Activated effector memory CD4-positive, alpha-beta T cell treated with anti-CD3 and anti-CD28 coated beads, Interleukin-2, amount 50 U/mL, for 16 hours (primary cell): ENCODE measurements at regions not wholly inside any gene's neighbourhood (a gene's known extent, or its start where the extent isn't known, plus 50 kb on each side); places are given as distances from the start of the nearest gene placed in this dataset.

Experiments used
- DNase-seq: peaks from one replicate; pipeline ENCODE4 v3.0.0-alpha.2; 2020

GRCh38 chr10:44020322-44021111 lies 364.4 kb downstream of the CXCL12 start:
- DNase-seq, result no peak

GRCh38 chr10:44017483-44018145 lies 367.3 kb downstream of the CXCL12 start:
- DNase-seq, result no peak

- no peak for DNase-seq
Measured at GRCh38 chr10:44016589-44017482, 368.1 kb downstream of the CXCL12 start.

- no peak for DNase-seq
Measured at GRCh38 chr10:44015702-44016500, 367.2 kb upstream of the ZNF32 start.

GRCh38 chr10:44014644-44015250 lies 366.1 kb upstream of the ZNF32 start:
- DNase-seq, result no peak

DNA sequence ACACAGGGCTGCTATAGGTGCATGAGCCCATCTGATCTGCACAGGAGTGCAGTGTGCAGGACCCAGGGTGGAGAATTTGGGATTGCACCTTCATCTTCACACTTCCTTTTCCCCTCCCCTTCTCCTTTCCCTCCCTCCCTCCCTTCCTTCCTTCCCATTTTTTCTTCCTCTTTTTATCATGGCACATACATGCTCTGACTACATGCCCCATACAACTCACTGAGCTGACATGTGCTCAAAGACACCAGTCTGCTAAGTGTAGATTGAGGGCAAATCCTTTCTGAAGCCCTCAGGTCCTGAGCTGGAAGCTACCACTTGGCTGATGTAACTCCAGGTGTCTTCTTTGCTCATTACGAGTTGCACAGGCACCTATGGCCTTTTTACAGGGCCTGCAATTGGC lies 365.3 kb upstream of the ZNF32 start:
- no peak for DNase-seq

GRCh38 chr10:44012921-44013320 lies 364.2 kb upstream of the ZNF32 start:
- no peak for DNase-seq

- DNase-seq, result no peak
Measured at GRCh38 chr10:44011603-44011981, 362.9 kb upstream of the ZNF32 start.

DNA sequence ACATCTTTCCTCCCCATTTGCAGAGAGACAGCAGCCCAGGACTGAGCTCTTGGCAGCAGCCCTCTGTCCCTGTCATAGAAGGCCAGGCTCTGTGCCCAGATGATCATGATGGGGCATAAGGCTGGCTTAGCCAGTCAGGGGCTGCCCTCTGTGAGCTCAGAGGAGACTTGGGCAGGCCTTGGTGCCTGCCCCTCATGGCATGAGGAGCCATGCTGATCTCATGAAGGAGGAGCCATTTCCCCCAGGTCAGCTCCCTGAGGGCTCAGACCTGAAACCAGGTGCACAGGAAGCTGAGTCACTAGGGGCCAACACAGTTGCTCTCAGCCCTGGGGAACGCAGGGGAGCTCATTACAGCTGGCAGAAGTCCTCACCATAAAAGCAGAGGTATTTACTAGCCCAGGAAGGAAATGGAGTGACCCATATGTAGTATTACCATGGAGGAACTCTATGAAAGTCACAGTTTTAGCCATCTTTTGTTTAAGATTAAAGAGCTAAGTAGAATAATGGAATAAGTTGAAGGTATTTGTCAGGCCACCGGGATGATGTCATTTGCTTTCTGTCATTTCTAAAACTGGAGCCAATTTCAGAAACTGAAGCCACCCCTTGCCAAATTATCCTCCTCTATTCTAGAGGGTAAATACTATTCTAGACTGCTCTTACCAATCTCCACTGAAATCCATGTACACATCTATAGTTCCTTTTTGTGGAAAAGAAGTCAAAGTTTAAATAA lies 362.4 kb upstream of the ZNF32 start:
- DNase-seq, result no peak

DNA sequence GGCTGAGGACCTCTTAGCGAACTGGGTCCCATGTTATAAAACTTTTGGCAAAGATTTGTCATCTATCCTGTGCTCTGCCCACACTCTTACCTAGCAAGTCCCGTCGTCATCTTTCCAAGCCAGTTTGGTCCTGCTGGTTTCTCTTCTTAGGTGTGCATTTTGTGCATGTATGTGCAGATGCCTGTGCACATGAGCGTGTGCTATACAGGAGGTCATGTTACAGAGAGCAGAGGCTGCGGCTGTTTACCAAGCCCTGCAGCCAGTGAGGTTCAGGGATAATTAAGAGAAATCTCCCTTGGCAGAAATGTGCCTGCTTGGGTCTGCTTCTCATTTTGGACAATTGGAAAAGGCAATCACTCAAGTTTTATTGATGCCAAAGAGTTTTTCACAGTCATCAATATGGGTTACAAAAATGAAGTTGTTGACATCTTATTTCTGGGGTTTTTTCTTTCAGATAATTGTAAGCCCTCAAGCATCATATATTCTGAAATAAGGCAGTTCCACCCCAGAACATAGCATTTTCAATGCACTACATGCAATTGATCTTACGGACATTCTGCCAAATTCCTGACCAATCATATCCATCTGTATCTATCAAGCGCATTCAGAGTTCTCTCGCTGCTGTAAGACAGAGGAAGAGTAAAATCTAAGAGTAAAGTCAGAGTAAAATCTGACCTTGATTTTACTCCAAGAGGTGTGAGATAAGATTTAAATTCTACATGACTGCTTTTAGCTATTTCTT lies 361.4 kb upstream of the ZNF32 start:
- no peak for DNase-seq

- DNase-seq, result no peak
Measured at GRCh38 chr10:44008917-44009709, 360.4 kb upstream of the ZNF32 start.

GRCh38 chr10:44008270-44008916 lies 359.7 kb upstream of the ZNF32 start:
- DNase-seq, result no peak

DNA sequence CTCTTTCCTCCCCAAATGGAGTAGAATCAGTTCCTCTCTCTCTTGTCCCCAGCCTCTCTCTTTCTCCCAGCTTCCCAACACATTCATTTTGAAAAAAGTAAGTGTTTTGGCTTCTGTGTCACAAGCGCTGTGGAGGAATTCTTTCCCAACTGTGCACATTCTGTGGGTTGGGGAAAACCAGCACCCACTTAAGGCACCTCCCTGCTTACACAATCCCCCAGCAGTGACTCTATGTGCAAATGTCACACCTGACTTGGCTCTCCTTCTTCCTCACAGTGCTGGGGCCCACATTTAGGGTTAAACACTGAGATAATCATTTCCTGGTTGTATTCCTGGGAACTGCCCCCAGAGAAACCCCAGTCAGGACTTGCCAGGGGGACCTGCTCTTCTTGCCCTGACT lies 358.1 kb upstream of the ZNF32 start:
- DNase-seq, result no peak

DNA sequence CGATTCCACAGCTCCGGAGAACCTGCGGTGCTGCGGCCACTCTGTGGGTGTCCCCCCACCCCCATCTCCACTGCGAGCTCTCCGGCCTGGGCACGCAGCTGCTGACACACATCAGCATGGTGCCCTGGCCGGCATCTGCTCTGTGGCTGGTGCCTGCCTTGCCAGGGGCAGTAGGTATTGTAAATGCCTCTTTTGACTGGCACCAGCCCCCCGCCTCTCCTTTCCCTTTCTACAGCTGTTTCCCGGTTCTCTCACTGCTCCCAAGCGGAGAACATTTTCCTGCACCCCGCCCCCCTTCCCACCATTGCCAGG lies 357.1 kb upstream of the ZNF32 start:
- DNase-seq, result no peak

- DNase-seq, result no peak
Measured at GRCh38 chr10:44004913-44005787, 356.5 kb upstream of the ZNF32 start.

DNA sequence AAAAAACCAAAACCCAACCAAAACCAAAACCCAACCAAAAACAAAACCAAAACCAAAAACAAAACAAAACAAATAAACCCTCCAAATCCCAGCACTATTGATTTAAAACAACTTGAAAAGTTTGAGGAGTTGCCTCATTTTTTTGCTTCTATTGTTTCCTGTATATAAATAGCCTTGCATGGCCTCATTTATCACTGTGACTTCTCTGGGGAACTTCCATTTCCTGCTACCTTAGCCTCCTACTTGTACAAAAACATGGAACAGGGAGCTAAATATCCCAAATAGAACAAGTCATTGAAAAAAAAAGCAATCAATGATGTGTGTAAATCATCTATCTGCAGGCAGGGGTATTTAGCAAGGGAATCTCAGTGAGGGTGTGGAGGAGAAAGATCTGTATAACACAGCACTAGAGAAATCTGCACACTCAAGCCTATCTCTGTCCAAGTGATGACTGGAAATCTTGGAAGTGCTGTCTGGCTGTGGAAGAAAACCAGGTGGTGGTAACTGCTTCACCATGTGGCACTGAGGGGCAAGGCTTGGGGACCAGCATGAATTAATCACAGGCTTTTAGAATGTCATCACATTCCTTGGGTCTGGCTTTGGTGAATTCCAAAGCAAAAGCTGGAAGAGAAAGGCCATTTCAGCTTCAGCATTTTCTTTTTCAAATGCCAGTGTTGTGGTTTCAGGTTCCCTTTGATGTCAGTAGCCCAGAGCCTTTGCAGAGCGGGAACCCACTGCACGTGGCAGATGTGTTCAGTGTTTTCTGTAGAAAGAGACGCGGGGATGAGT lies 349.5 kb upstream of the ZNF32 start:
- no peak for DNase-seq

- DNase-seq, result no peak
Measured at GRCh38 chr10:43997330-43997729, 348.6 kb upstream of the ZNF32 start.

GRCh38 chr10:43994539-43994938 lies 345.9 kb upstream of the ZNF32 start:
- no peak for DNase-seq
